ENCODE measurements at regions not wholly inside any gene's neighbourhood (a gene's known extent, or its start where the extent isn't known, plus 50 kb on each side); places are given as distances from the start of the nearest gene placed in this dataset.

DNA sequence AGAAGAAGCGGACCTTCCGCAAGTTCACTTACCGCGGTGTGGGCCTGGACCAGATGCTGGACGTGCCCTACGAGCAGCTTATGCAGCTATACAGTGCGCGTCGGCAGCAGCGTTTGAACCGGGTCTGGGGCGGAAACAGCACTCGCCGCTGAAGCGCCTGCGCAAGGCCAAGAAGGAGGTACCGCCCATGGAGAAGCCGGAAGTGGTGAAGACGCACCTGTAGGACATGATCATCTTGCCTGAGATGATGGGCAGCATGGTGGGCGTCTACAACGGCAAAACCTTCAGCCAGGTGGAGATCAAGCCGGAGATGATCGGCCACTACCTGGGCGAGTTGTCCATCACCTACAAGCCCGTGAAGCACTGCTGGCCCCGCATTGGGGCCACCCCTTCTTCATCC lies 390.4 kb upstream of the MEIS2 start:
- intact Hi-C loops (cut with DNase I; ENCODE audit: low total_unique reads) = no loop called here
- Histone ChIP-seq H3K9me3 (no peaks in the 10 kb centered on the region), H3K36me3 (no peaks in the 10 kb centered on the region), H3K27ac (no peak overlapping the region), H3K4me1 (no peaks in the 10 kb centered on the region), H3K27me3 (no peaks in the 10 kb centered on the region), H3K4me3 (no peak overlapping the region)
- DNase-seq = no peak
- TF ChIP-seq POLR2A (IDR thresholded peaks at IDR 0.05) = no peak
- TF ChIP-seq CTCF (IDR thresholded peaks at IDR 0.05) = no peak

DNA sequence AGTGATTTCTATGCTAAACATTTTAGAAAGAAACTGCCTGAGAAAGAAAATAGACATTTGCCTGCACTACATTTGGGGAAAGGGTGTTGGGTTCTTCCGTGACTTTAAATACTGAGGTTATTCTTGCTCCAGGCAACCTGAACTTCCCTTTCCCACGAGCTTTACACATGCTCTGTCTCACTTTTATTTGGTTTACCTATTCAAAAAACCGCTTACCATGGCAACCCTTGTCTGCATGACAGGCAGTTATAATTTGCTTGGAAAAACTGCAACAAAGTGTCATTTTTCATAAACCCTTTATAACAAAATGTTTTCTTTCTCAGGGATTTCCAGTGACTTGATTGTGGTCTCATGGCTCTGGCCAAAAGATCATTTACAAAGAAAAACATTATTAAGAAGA lies 416.3 kb upstream of the MEIS2 start:
- no peak for TF ChIP-seq CTCF (IDR thresholded peaks at IDR 0.05)
- TF ChIP-seq POLR2A (IDR thresholded peaks at IDR 0.05) = no peak
- Histone ChIP-seq H3K27ac (no peak overlapping the region), H3K4me3 (no peak overlapping the region), H3K4me1 (no peaks in the 10 kb centered on the region), H3K9me3 (no peaks in the 10 kb centered on the region), H3K36me3 (no peaks in the 10 kb centered on the region), H3K27me3 (no peaks in the 10 kb centered on the region)
- DNase-seq = no peak
- intact Hi-C loops (cut with DNase I; ENCODE audit: low total_unique reads) = no loop called here

GRCh38 chr15:37517191-37517895 lies 417.0 kb upstream of the MEIS2 start:
- TF ChIP-seq CTCF (IDR thresholded peaks at IDR 0.05) (no peak), POLR2A (IDR thresholded peaks at IDR 0.05) (no peak)
- Histone ChIP-seq H3K27ac (no peak overlapping the region), H3K27me3 (no peaks in the 10 kb centered on the region), H3K36me3 (no peaks in the 10 kb centered on the region), H3K4me3 (no peak overlapping the region), H3K4me1 (no peaks in the 10 kb centered on the region), H3K9me3 (no peaks in the 10 kb centered on the region)
- intact Hi-C loops (cut with DNase I; ENCODE audit: low total_unique reads) = no loop called here
- DNase-seq = no peak

DNA sequence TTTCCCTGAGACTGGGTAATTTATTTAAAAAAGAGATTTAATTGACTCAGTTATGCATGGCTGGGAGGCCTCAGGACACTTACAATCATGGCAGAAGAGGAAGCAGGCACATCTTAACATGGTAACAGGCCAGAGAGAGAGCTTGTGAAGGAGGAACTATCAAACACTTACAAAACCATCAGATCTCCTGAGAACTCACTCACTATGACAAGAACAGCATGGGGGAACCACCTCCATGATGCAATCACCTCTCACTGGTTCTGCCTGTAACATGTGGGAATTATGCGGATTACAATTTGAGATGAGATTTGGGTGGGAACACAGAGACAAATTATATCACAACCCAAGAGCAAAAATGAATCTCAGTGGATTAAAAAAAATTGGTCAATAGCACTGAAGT lies 416.0 kb upstream of the TMCO5A start:
- DNase-seq = no peak
- H3K36me3 ChIP-seq = no peaks in the 10 kb centered on the region
- no peak overlapping the region for H3K27ac ChIP-seq
- H3K27me3 ChIP-seq = no peaks in the 10 kb centered on the region
- H3K4me1 ChIP-seq = no peaks in the 10 kb centered on the region
- TF ChIP-seq POLR2A (IDR thresholded peaks at IDR 0.05) (no peak), CTCF (IDR thresholded peaks at IDR 0.05) (no peak)
- intact Hi-C loops (cut with DNase I; ENCODE audit: low total_unique reads) = no loop called here
- H3K4me3 ChIP-seq = no peak overlapping the region
- no peaks in the 10 kb centered on the region for H3K9me3 ChIP-seq

- H3K4me3 ChIP-seq = no peak overlapping the region
- no peak for DNase-seq
- no peaks in the 10 kb centered on the region for H3K9me3 ChIP-seq
- intact Hi-C loops (cut with DNase I; ENCODE audit: low total_unique reads) = no loop called here
- H3K27ac ChIP-seq = no peak overlapping the region
- H3K27me3 ChIP-seq = no peaks in the 10 kb centered on the region
- no peaks in the 10 kb centered on the region for H3K36me3 ChIP-seq
- no peak for TF ChIP-seq POLR2A (IDR thresholded peaks at IDR 0.05)
- TF ChIP-seq CTCF (IDR thresholded peaks at IDR 0.05) = no peak
- no peaks in the 10 kb centered on the region for H3K4me1 ChIP-seq
These were observed 414.4 kb upstream of the TMCO5A start for GRCh38 chr15:37520026-37520425.
